ENCODE measurements at regions not wholly inside any gene's neighbourhood (a gene's known extent, or its start where the extent isn't known, plus 50 kb on each side); places are given as distances from the start of the nearest gene placed in this dataset.

DNA sequence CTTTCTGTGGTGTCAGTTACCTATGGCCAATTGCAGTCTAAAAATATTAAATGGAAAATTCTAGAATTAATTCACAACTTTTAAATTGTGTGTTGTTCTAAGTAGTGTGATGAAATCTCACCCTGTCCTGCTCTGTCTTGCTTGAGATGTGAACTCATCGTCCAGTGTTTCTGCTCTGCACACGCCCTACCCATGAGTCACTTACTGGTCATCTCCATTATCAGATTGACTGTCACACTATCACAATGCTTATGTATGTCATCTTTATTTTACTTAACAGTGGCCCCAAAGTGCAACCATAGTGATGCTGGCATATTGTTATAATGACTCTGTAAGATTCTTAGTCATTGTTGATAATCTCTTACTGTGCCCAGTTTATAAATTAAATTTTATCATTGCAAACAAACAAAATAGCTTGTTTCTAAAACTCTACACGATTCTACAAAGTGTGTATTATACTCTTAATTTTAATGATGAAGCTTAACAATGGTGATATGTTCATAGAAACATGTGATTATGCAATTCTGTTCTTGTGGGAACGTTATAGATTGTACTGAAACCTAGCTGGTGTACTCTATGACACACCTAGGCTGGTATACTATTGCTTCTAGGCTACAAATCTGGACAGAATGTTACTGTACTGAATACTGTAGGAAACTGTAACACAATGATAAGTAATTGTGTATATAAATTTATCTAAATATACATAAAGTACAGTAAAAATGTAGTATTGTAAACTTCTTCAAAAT, 1086.8 kb upstream of the PIK3C3 start:
- WGBS (ENCODE audit: insufficient coverage, low coverage, low lambda C conversion rate, missing lambda C conversion rate) = 44% methylated on average over 4 of the region's 4 CpGs
- intact Hi-C loops (cut with DNase I) = no loop called here
- no peaks in the 10 kb centered on the region for H3K27me3 ChIP-seq

DNA sequence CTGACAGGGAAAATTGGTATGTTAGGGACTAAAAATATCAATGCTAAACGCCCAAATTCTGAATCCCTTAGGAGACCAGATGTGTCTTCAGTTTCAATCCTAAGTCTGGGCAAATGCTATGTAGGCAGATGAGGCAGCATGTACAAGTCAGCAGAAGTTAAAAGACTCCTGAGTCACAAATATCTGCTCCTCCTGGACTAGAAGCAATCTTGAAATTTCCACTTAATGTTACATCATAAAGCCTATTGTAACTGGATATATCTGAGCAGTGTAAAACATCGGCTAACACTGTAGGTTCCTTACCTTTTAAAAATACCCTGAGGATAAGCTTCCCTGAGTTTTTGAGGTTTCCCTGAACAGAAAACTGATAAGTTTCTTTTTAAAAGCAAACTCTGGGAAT, 1087.6 kb upstream of the PIK3C3 start:
- Histone ChIP-seq H3K4me1 (no peaks in the 10 kb centered on the region), H3K4me3 (no peak overlapping the region), H3K27ac (no peak overlapping the region), H3K9me3 (no peaks in the 10 kb centered on the region), H3K27me3 (no peaks in the 10 kb centered on the region), H3K36me3 (no peaks in the 10 kb centered on the region)
- WGBS (ENCODE audit: insufficient coverage, low coverage, low lambda C conversion rate, missing lambda C conversion rate) = 57% methylated on average over 2 of the region's 2 CpGs
- no peak for TF ChIP-seq POLR2A (IDR thresholded peaks at IDR 0.05)
- TF ChIP-seq, protein P1, sequence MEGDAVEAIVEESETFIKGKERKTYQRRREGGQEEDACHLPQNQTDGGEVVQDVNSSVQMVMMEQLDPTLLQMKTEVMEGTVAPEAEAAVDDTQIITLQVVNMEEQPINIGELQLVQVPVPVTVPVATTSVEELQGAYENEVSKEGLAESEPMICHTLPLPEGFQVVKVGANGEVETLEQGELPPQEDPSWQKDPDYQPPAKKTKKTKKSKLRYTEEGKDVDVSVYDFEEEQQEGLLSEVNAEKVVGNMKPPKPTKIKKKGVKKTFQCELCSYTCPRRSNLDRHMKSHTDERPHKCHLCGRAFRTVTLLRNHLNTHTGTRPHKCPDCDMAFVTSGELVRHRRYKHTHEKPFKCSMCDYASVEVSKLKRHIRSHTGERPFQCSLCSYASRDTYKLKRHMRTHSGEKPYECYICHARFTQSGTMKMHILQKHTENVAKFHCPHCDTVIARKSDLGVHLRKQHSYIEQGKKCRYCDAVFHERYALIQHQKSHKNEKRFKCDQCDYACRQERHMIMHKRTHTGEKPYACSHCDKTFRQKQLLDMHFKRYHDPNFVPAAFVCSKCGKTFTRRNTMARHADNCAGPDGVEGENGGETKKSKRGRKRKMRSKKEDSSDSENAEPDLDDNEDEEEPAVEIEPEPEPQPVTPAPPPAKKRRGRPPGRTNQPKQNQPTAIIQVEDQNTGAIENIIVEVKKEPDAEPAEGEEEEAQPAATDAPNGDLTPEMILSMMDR (IDR thresholded peaks at IDR 0.05) = no peak
- intact Hi-C loops (cut with DNase I) = no loop called here
- DNase-seq (no peak), ATAC-seq (no peak)

More for the DNA sequence above, 1086.8 kb upstream of the PIK3C3 start:
- Histone ChIP-seq H3K4me1 (no peaks in the 10 kb centered on the region), H3K9me3 (no peaks in the 10 kb centered on the region), H3K27ac (no peak overlapping the region), H3K36me3 (no peaks in the 10 kb centered on the region), H3K4me3 (no peak overlapping the region)
- no peak for DNase-seq
- TF ChIP-seq, protein P1 (IDR thresholded peaks at IDR 0.05) = no peak
- no peak for ATAC-seq

DNA sequence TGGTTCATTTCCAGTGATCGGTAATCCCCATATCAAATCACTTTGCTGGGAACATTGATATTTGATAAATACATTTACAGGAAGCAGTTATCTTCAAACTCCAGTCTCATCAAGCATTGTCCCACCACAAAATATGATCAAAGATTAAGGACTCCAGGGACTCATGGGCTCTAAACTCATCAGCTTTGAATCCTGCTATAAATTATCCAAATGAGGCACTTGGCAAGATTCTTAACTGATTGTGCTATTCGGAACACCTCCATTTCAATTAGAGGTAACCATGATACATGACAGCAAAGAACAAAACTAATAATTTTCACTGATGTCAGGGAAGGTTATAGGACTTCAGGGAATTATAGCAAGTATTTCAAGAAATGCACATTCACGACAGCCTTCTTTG, 1088.1 kb upstream of the PIK3C3 start:
- WGBS (ENCODE audit: insufficient coverage, low coverage, low lambda C conversion rate, missing lambda C conversion rate) = 57% methylated on average over 3 of the region's 3 CpGs
- intact Hi-C loops (cut with DNase I) = no loop called here

DNA sequence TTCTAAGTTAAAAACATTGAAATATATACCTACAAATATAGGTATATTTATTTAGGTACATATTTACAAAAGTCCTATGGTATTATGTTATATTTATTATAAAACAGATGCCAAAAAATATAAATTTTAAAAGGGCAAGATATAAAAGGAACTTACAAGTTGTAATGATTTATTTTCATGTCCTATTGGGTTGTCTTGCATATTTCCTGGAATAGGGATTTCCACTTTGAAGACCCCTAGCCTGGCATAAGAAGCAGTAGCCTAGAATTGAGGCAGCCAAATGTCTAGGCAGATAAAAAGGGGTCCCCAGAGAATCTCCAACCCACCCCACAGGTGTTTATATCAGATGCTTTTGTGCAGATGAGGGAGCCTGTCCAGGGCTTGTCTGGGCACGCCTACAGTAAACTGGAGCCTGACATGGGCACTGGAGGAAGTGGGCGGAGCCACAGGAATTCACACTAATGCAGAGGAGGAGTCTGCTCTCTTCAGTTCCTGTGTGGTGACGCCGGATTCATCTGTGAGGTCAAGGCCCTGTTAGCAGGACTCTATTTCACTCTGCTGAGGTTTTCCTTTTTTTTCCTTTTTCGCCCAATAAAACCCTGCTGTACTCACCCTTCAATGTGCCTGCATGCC, 1088.9 kb upstream of the PIK3C3 start:
- H3K4me1 ChIP-seq = no peaks in the 10 kb centered on the region
- H3K36me3 ChIP-seq = no peaks in the 10 kb centered on the region
- no peak overlapping the region for H3K4me3 ChIP-seq
- TF ChIP-seq, protein P1 (IDR thresholded peaks at IDR 0.05) = no peak
- TF ChIP-seq POLR2A (IDR thresholded peaks at IDR 0.05) = no peak
- intact Hi-C loops (cut with DNase I) = no loop called here
- ATAC-seq (no peak), DNase-seq (no peak)
- no peaks in the 10 kb centered on the region for H3K9me3 ChIP-seq
- H3K27me3 ChIP-seq = no peaks in the 10 kb centered on the region
- 88% methylated on average over 3 of the region's 5 CpGs for WGBS (ENCODE audit: insufficient coverage, low coverage, low lambda C conversion rate, missing lambda C conversion rate)
- no peak overlapping the region for H3K27ac ChIP-seq

More for the DNA sequence above, 1088.1 kb upstream of the PIK3C3 start:
- Histone ChIP-seq H3K27me3 (no peaks in the 10 kb centered on the region), H3K27ac (no peak overlapping the region), H3K4me3 (no peak overlapping the region), H3K9me3 (no peaks in the 10 kb centered on the region), H3K4me1 (no peaks in the 10 kb centered on the region), H3K36me3 (no peaks in the 10 kb centered on the region)
- DNase-seq (no peak), ATAC-seq (no peak)
- no peak for TF ChIP-seq POLR2A (IDR thresholded peaks at IDR 0.05)
- TF ChIP-seq, protein P1 (IDR thresholded peaks at IDR 0.05) = no peak
